ENCODE measurements at regions not wholly inside any gene's neighbourhood (a gene's known extent, or its start where the extent isn't known, plus 50 kb on each side); places are given as distances from the start of the nearest gene placed in this dataset.
A peak's percentile ranks its signal among the peaks of the same experiment; 100 is the strongest.

- DNase-seq (ENCODE audit: low read depth): peak; percentile 56
Observed at GRCh38 chr12:65556676-65557437, 267.4 kb upstream of the HMGA2 start.

GRCh38 chr12:65557438-65558181 is 266.7 kb upstream of the HMGA2 start:
- no peak for DNase-seq (ENCODE audit: low read depth)

GRCh38 chr12:65560286-65560685 is 264.0 kb upstream of the HMGA2 start:
- no peak for DNase-seq (ENCODE audit: low read depth)

- DNase-seq (ENCODE audit: low read depth): no peak
Observed at GRCh38 chr12:65561798-65562382, 262.4 kb upstream of the HMGA2 start.

GRCh38 chr12:65565601-65566560 is 258.4 kb upstream of the HMGA2 start:
- DNase-seq (ENCODE audit: low read depth): no peak

- DNase-seq (ENCODE audit: low read depth): no peak
Observed at GRCh38 chr12:65566751-65567150, 257.5 kb upstream of the HMGA2 start.

GRCh38 chr12:65567820-65568219 is 256.5 kb upstream of the HMGA2 start:
- DNase-seq (ENCODE audit: low read depth): no peak

- no peak for DNase-seq (ENCODE audit: low read depth)
Observed at GRCh38 chr12:65568517-65568916, 255.8 kb upstream of the HMGA2 start.

- no peak for DNase-seq (ENCODE audit: low read depth)
Observed at GRCh38 chr12:65570451-65571130, 253.7 kb upstream of the HMGA2 start.

- DNase-seq (ENCODE audit: low read depth): no peak
Observed at GRCh38 chr12:65574867-65575266, 249.4 kb upstream of the HMGA2 start.

- DNase-seq (ENCODE audit: low read depth): no peak
Observed at GRCh38 chr12:65584016-65584415, 240.3 kb upstream of the HMGA2 start.

- DNase-seq (ENCODE audit: low read depth): no peak
Observed at GRCh38 chr12:65585648-65586602, 238.4 kb upstream of the HMGA2 start.

- no peak for DNase-seq (ENCODE audit: low read depth)
Observed at GRCh38 chr12:65586796-65587195, 237.5 kb upstream of the HMGA2 start.

- DNase-seq (ENCODE audit: low read depth): no peak
Observed at GRCh38 chr12:65590318-65590717, 234.0 kb upstream of the HMGA2 start.

GRCh38 chr12:65592416-65592815 is 231.9 kb upstream of the HMGA2 start:
- no peak for DNase-seq (ENCODE audit: low read depth)

- DNase-seq (ENCODE audit: low read depth): no peak
Observed at GRCh38 chr12:65593239-65593701, 231.0 kb upstream of the HMGA2 start.

GRCh38 chr12:65594409-65594808 is 229.9 kb upstream of the HMGA2 start:
- DNase-seq (ENCODE audit: low read depth): no peak

- no peak for DNase-seq (ENCODE audit: low read depth)
Observed at GRCh38 chr12:65595016-65595560, 229.2 kb upstream of the HMGA2 start.

GRCh38 chr12:65596514-65597091 is 227.7 kb upstream of the HMGA2 start:
- no peak for DNase-seq (ENCODE audit: low read depth)
